HCT116 (cell line): ENCODE measurements at regions not wholly inside any gene's neighbourhood (a gene's known extent, or its start where the extent isn't known, plus 50 kb on each side); places are given as distances from the start of the nearest gene placed in this dataset.

Source experiments
- ATAC-seq: fragments of 200-7000 bp; cut with Tn5 transposase; 2 replicates; pipeline ENCODE4 v1.9.1; 2020; ENCODE audit warnings: mild to moderate bottlenecking, moderate library complexity
- BruUV-seq: library from RNA; stranded (reverse); fragments of 400-500 nt; replicated peaks from 2 replicates; lab custom pipeline; 2021; lab: Mats Ljungman, UMichigan
- CTCF ChIA-PET: fragments of 300-600 bp; sonication (Branson Sonifier 250); formaldehyde crosslinking; loops from one replicate; lab custom pipeline; 2021; ENCODE audit warnings: antibody characterized with exemption; lab: Charles Lee
- POLR2A ChIA-PET: fragments of 300-600, 350-600 bp; sonication (Branson Sonifier 250); formaldehyde crosslinking; loops from one replicate; lab custom pipeline; 2021; ENCODE audit warnings: antibody characterized with exemption; lab: Charles Lee
- RAD21 ChIA-PET, 2 experiments: fragments of 300-600 bp; sonication (Branson Sonifier 250); formaldehyde crosslinking; loops; one replicate each; lab custom pipeline; 2023; ENCODE audit warnings: low total read pairs in 2 of 2; ENCODE audit not compliant: uncharacterized antibody in 2 of 2, unreplicated experiment in 2 of 2, low non-redundant PET in 1 of 2; lab: Charles Lee
- DNase-seq: peaks from one replicate; pipeline ENCODE4 v3.0.0-alpha.2; 2010; ENCODE audit warnings: low read depth, low spot score
- H2AFZ ChIP-seq: fragments of 200-600 bp; shearing (Covaris generic), sonication (generic); 2 replicates; pipeline ENCODE4 v1.6.1; 2017; ENCODE audit warnings: low read depth, mixed run types, mixed read lengths, antibody characterized with exemption, low read length; ENCODE audit not compliant: poor library complexity, severe bottlenecking
- H3K27ac ChIP-seq: 2 replicates; pipeline ENCODE4 v1.5.1; 2012; ENCODE audit warnings: low read depth, low read length
- H3K27me3 ChIP-seq: fragments of 200-600 bp; sonication (generic); 2 replicates; pipeline ENCODE4 v1.6.1; 2016; ENCODE audit warnings: mixed run types, low read length, mixed read lengths; ENCODE audit not compliant: insufficient read depth
- H3K36me3 ChIP-seq, 2 experiments: fragments of 200-500 bp in 1 of 2; fragments of 200-600 bp in 1 of 2; sonication (Bioruptor generic) in 1 of 2; sonication (generic) in 1 of 2; 2 replicates each; pipeline versions ENCODE4 v1.5.1 to v1.6.1; 2014 to 2016; ENCODE audit warnings: low read length in 2 of 2, inconsistent platforms in 1 of 2, mixed read lengths in 1 of 2, mixed run types in 1 of 2; ENCODE audit not compliant: insufficient read depth in 2 of 2, control insufficient read depth in 1 of 2
- H3K4me1 ChIP-seq, 2 experiments: fragments of 200-600 bp in 1 of 2; sonication (generic) in 1 of 2; 2 replicates each; pipeline versions ENCODE4 v1.5.1 to v1.6.1; 2012 to 2017; ENCODE audit warnings: low read length in 2 of 2, inconsistent platforms in 1 of 2, mild to moderate bottlenecking in 1 of 2, mixed read lengths in 1 of 2, mixed run types in 1 of 2, moderate library complexity in 1 of 2; ENCODE audit not compliant: insufficient read depth in 2 of 2, control insufficient read depth in 1 of 2
- H3K4me2 ChIP-seq: fragments of 200-600 bp; sonication (generic); 2 replicates; pipeline ENCODE4 v1.6.1; 2017; ENCODE audit warnings: mixed run types, low read length, mixed read lengths
- H3K4me3 ChIP-seq, 2 experiments: fragments of 200-600 bp in 1 of 2; sonication (generic) in 1 of 2; replicated peaks in 1 of 2; 2 replicates each; pipeline ENCODE4 v1.5.1; 2011 to 2016; ENCODE audit warnings: low read length in 2 of 2, control low read depth in 1 of 2, low read depth in 1 of 2, mild to moderate bottlenecking in 1 of 2, mixed read lengths in 1 of 2, mixed run types in 1 of 2
- H3K79me2 ChIP-seq: fragments of 200-600 bp; sonication (generic); 2 replicates; pipeline ENCODE4 v1.6.1; 2017; ENCODE audit warnings: mild to moderate bottlenecking, mixed run types, low read length, moderate library complexity, mixed read lengths; ENCODE audit not compliant: insufficient read depth
- H3K9ac ChIP-seq: fragments of 200-600 bp; sonication (generic); 2 replicates; pipeline ENCODE4 v1.6.1; 2016; ENCODE audit warnings: low read length, mixed read lengths
- H3K9me2 ChIP-seq: fragments of 200-600 bp; sonication (generic), shearing (Covaris generic); 2 replicates; pipeline ENCODE4 v1.6.1; 2017; ENCODE audit warnings: mixed run types, mild to moderate bottlenecking, moderate library complexity; ENCODE audit not compliant: insufficient read depth
- H3K9me3 ChIP-seq, 2 experiments: fragments of 200-500 bp in 1 of 2; fragments of 200-600 bp in 1 of 2; sonication (Bioruptor generic) in 1 of 2; sonication (generic) in 1 of 2; 2 replicates each; pipeline ENCODE4 v1.6.1; 2014 to 2017; ENCODE audit warnings: low read length in 2 of 2, mixed read lengths in 2 of 2, inconsistent platforms in 1 of 2, low read depth in 1 of 2, mild to moderate bottlenecking in 1 of 2, mixed run types in 1 of 2, moderate library complexity in 1 of 2; ENCODE audit not compliant: control insufficient read depth in 1 of 2, insufficient read depth in 1 of 2
- H4K20me1 ChIP-seq: fragments of 200-600 bp; sonication (generic), shearing (Covaris generic); 2 replicates; pipeline ENCODE4 v1.6.1; 2017; ENCODE audit warnings: mixed run types, mild to moderate bottlenecking, moderate library complexity; ENCODE audit not compliant: insufficient read depth
- ELF1 ChIP-seq: IDR thresholded peaks from 2 replicates; pipeline ENCODE4 v1.6.1; 2012; ENCODE audit warnings: low read depth, borderline replicate concordance
- EZH2 ChIP-seq: fragments of 200-600 bp; sonication (generic); IDR thresholded peaks from 2 replicates; pipeline ENCODE4 v1.6.1; 2017; ENCODE audit warnings: antibody characterized with exemption, mixed run types
- EZH2phosphoT487 ChIP-seq: fragments of 200-600 bp; IDR thresholded peaks from 2 replicates; pipeline ENCODE4 v1.6.1; 2018; ENCODE audit warnings: antibody characterized with exemption, borderline replicate concordance
- FOSL1 ChIP-seq: IDR thresholded peaks from 2 replicates; pipeline ENCODE4 v1.6.1; 2012; ENCODE audit warnings: low read depth
- MAX ChIP-seq: IDR thresholded peaks from 2 replicates; pipeline ENCODE4 v1.6.1; 2012
- REST ChIP-seq: IDR thresholded peaks from 2 replicates; pipeline ENCODE4 v1.6.1; 2012; ENCODE audit warnings: low read depth
- SIN3A ChIP-seq: IDR thresholded peaks from 2 replicates; pipeline ENCODE4 v1.6.1; 2012; ENCODE audit warnings: low read depth
- SP1 ChIP-seq: IDR thresholded peaks from 2 replicates; pipeline ENCODE4 v1.6.1; 2012; ENCODE audit warnings: low read depth
- SRF ChIP-seq: IDR thresholded peaks from 2 replicates; pipeline ENCODE4 v1.6.1; 2012; ENCODE audit warnings: low read depth
- TCF7L2 ChIP-seq: IDR thresholded peaks from 2 replicates; pipeline ENCODE4 v1.7.0; 2011; ENCODE audit warnings: borderline replicate concordance, inconsistent platforms; ENCODE audit not compliant: insufficient read depth, insufficient read length; ENCODE audit errors: extremely low read depth
- ZBTB33 ChIP-seq: IDR thresholded peaks from 2 replicates; pipeline ENCODE4 v1.6.1; 2011; ENCODE audit warnings: mild to moderate bottlenecking, low read length, moderate library complexity; ENCODE audit not compliant: insufficient replicate concordance; ENCODE audit errors: extremely low read depth
- ZNF274 ChIP-seq: fragments of 200-500 bp; sonication (Bioruptor generic); IDR thresholded peaks from 2 replicates; pipeline ENCODE4 v1.6.1; 2014; ENCODE audit warnings: mild to moderate bottlenecking, low read depth, low read length, inconsistent platforms
- intact Hi-C: fragments of 100-400 bp; cut with micrococcal nuclease; formaldehyde crosslinking; loops from 2 replicates; pipeline ENCODE4 v1.10.0; 2022

GRCh38 chr7:118059209-118059608, 124.8 kb upstream of the LSM8 start:
- ChIA-PET POLR2A (no interaction called here), RAD21 (no interaction called here), CTCF (no interaction called here)
- H3K79me2 ChIP-seq = no peaks in the 10 kb centered on the region
- H3K9me3 ChIP-seq = no peaks in the 10 kb centered on the region
- no TSS peak for BruUV-seq
- no peaks in the 10 kb centered on the region for H4K20me1 ChIP-seq
- TF ChIP-seq EZH2phosphoT487 = no peak
- no peak for TF ChIP-seq SRF
- TF ChIP-seq FOSL1 = no peak
- no peak for TF ChIP-seq SP1
- TF ChIP-seq ELF1 = no peak
- no peak for TF ChIP-seq SIN3A
- no peak for TF ChIP-seq MAX
- no peak for TF ChIP-seq ZBTB33
- TF ChIP-seq ZNF274 = no peak
- no peak overlapping the region for H3K27ac ChIP-seq
- H3K36me3 ChIP-seq = no peaks in the 10 kb centered on the region
- H3K4me2 ChIP-seq = no peak overlapping the region
- no peak overlapping the region for H2AFZ ChIP-seq
- H3K4me3 ChIP-seq = no peak overlapping the region
- H3K4me1 ChIP-seq = no peaks in the 10 kb centered on the region
- H3K27me3 ChIP-seq = no peaks in the 10 kb centered on the region
- DNase-seq = no peak
- no peak for ATAC-seq
- H3K9ac ChIP-seq = no peak overlapping the region
- no peaks in the 10 kb centered on the region for H3K9me2 ChIP-seq
- intact Hi-C loops = no loop called here

- Histone ChIP-seq H2AFZ (no peak overlapping the region), H3K4me1 (no peaks in the 10 kb centered on the region), H3K36me3 (no peaks in the 10 kb centered on the region), H3K9me3 (no peaks in the 10 kb centered on the region), H3K4me2 (no peak overlapping the region), H3K9ac (no peak overlapping the region), H3K27ac (no peak overlapping the region), H4K20me1 (no peaks in the 10 kb centered on the region), H3K79me2 (no peaks in the 10 kb centered on the region), H3K4me3 (no peak overlapping the region), H3K9me2 (no peaks in the 10 kb centered on the region), H3K27me3 (0 out of 2 replicates have a peak, but pooled peaks cover 4% of the 10 kb centered on the region)
- POLR2A ChIA-PET = no interaction called here
- no peak for ATAC-seq
- intact Hi-C loops = no loop called here
- CTCF ChIA-PET = no interaction called here
- no peak for DNase-seq
- RAD21 ChIA-PET = no interaction called here
- BruUV-seq = no TSS peak
- TF ChIP-seq ZBTB33 = no peak
- no peak for TF ChIP-seq REST
- TF ChIP-seq EZH2 = no peak
- no peak for TF ChIP-seq TCF7L2
- no peak for TF ChIP-seq FOSL1
- TF ChIP-seq SRF = no peak
- TF ChIP-seq SIN3A = no peak
- no peak for TF ChIP-seq EZH2phosphoT487
These were observed 123.3 kb upstream of the LSM8 start for GRCh38 chr7:118060692-118061091.
